Liver (tissue), 8 donors: ENCODE measurements at regions not wholly inside any gene's neighbourhood (a gene's known extent, or its start where the extent isn't known, plus 50 kb on each side); places are given as distances from the start of the nearest gene placed in this dataset.

Source experiments
- DNase-seq: peaks from one replicate; pipeline ENCODE4 v3.0.0-alpha.2; 2017; ENCODE audit warnings: low spot score
- H3K27ac ChIP-seq, 2 donors: one replicate each; pipeline ENCODE4 v1.7.0; 2013; ENCODE audit warnings: inconsistent platforms in 2 of 2, low read length in 2 of 2, control low read depth in 1 of 2, low read depth in 1 of 2, mild to moderate bottlenecking in 1 of 2
- H3K27me3 ChIP-seq, 4 donors: one replicate each; pipeline versions ENCODE4 v1.6.1 to v1.7.0; 2013; ENCODE audit warnings: low read length in 3 of 4, inconsistent platforms in 1 of 4, mild to moderate bottlenecking in 1 of 4, moderate library complexity in 1 of 4; ENCODE audit not compliant: control insufficient read depth in 4 of 4, insufficient read depth in 4 of 4
- H3K36me3 ChIP-seq, 4 donors: one replicate each; pipeline versions ENCODE4 v1.6.1 to v1.7.0; 2013; ENCODE audit warnings: low read length in 3 of 4, mild to moderate bottlenecking in 3 of 4, low read depth in 1 of 4, moderate library complexity in 1 of 4; ENCODE audit not compliant: control insufficient read depth in 4 of 4, insufficient read depth in 3 of 4
- H3K4me1 ChIP-seq, 4 donors: one replicate each; pipeline versions ENCODE4 v1.6.1 to v1.7.0; 2013; ENCODE audit warnings: low read length in 3 of 4, mild to moderate bottlenecking in 3 of 4, moderate library complexity in 1 of 4; ENCODE audit not compliant: control insufficient read depth in 4 of 4, insufficient read depth in 4 of 4
- H3K4me3 ChIP-seq, 3 donors: one replicate each; pipeline versions ENCODE4 v1.6.1 to v1.7.0; 2013; ENCODE audit warnings: low read length in 3 of 3, control low read depth in 1 of 3, low read depth in 1 of 3, mild to moderate bottlenecking in 1 of 3
- H3K9ac ChIP-seq, 2 donors: one replicate each; pipeline ENCODE4 v1.7.0; 2013; ENCODE audit warnings: low read length in 2 of 2, mild to moderate bottlenecking in 2 of 2, moderate library complexity in 2 of 2, control low read depth in 1 of 2, low read depth in 1 of 2
- H3K9me3 ChIP-seq, 4 donors: one replicate each; pipeline versions ENCODE4 v1.6.1 to v1.7.0; 2013; ENCODE audit warnings: low read length in 3 of 4; ENCODE audit not compliant: control insufficient read depth in 4 of 4
- EGR1 ChIP-seq, 2 donors: IDR thresholded peaks; 2 replicates each; pipeline ENCODE4 v1.6.1; 2016 to 2018; ENCODE audit warnings: antibody characterized with exemption in 2 of 2, low read depth in 2 of 2
- FOXA2 ChIP-seq: IDR thresholded peaks from 2 replicates; pipeline ENCODE4 v1.6.1; 2016; ENCODE audit warnings: antibody characterized with exemption
- GABPA ChIP-seq, 2 donors: IDR thresholded peaks in 1 of 2; conservative IDR thresholded peaks in 1 of 2; 2 replicates each; pipeline ENCODE4 v1.6.1; 2016; ENCODE audit warnings: antibody characterized with exemption in 2 of 2, mild to moderate bottlenecking in 1 of 2, moderate library complexity in 1 of 2
- HNF4A ChIP-seq, 2 donors: conservative IDR thresholded peaks; 2 replicates each; pipeline ENCODE4 v1.6.1; 2016; ENCODE audit warnings: antibody characterized with exemption in 2 of 2, mild to moderate bottlenecking in 2 of 2
- HNF4G ChIP-seq: IDR thresholded peaks from 2 replicates; pipeline ENCODE4 v1.6.1; 2016; ENCODE audit warnings: antibody characterized with exemption
- JUND ChIP-seq, 2 donors: IDR thresholded peaks; 2 replicates each; pipeline ENCODE4 v1.6.1; 2016; ENCODE audit warnings: antibody characterized with exemption in 2 of 2
- NR2F2 ChIP-seq: IDR thresholded peaks from 2 replicates; pipeline ENCODE4 v1.6.1; 2016; ENCODE audit warnings: antibody characterized with exemption
- RAD21 ChIP-seq, 2 donors: IDR thresholded peaks; 2 replicates each; pipeline ENCODE4 v1.6.1; 2016; ENCODE audit warnings: antibody characterized with exemption in 2 of 2, mild to moderate bottlenecking in 2 of 2
- RXRA ChIP-seq, 2 donors: IDR thresholded peaks; 2 replicates each; pipeline ENCODE4 v1.6.1; 2017 to 2018; ENCODE audit warnings: antibody characterized with exemption in 2 of 2, mild to moderate bottlenecking in 1 of 2
- SP1 ChIP-seq: IDR thresholded peaks from 2 replicates; pipeline ENCODE4 v1.6.1; 2018; ENCODE audit warnings: antibody characterized with exemption, mild to moderate bottlenecking
- TAF1 ChIP-seq: conservative IDR thresholded peaks from 2 replicates; pipeline ENCODE4 v1.6.1; 2016; ENCODE audit warnings: antibody characterized with exemption, mild to moderate bottlenecking
- YY1 ChIP-seq: IDR thresholded peaks from 2 replicates; pipeline ENCODE4 v1.6.1; 2016; ENCODE audit warnings: antibody characterized with exemption, mild to moderate bottlenecking
- WGBS: extraction: QIAGEN DNeasy Blood & Tissue Kit; methylation state at CpG from one replicate; pipeline ENCODE4 v1.1.7; 2013; 5-methylcytosine and 5-hydroxymethylcytosine counted together
- TF ChIP-seq, protein P1 (sequence below): IDR thresholded peaks from 2 replicates; pipeline ENCODE4 v1.6.1; 2016; ENCODE audit warnings: antibody characterized with exemption
- TF ChIP-seq, protein P2 (sequence below): IDR thresholded peaks from 2 replicates; pipeline ENCODE4 v1.6.1; 2016; ENCODE audit warnings: antibody characterized with exemption, mild to moderate bottlenecking
- TF ChIP-seq, protein P3 (sequence below): IDR thresholded peaks from 2 replicates; pipeline ENCODE4 v1.6.1; 2016; ENCODE audit warnings: antibody characterized with exemption
- TF ChIP-seq, protein P4 (sequence below): fragments of 150-350 bp; IDR thresholded peaks from 2 replicates; pipeline ENCODE4 v1.5.1; 2017; ENCODE audit warnings: improper control_type of control experiment, low read depth, low read length; ENCODE audit not compliant: missing input control
- TF ChIP-seq, protein P5 (sequence below): IDR thresholded peaks from 2 replicates; pipeline ENCODE4 v1.6.1; 2016; ENCODE audit warnings: antibody characterized with exemption
- donor health status: healthy.
- donor health status: healthy.
- donor health status: healthy.
- donor health status: healthy.
- donor health status: healthy.

DNA sequence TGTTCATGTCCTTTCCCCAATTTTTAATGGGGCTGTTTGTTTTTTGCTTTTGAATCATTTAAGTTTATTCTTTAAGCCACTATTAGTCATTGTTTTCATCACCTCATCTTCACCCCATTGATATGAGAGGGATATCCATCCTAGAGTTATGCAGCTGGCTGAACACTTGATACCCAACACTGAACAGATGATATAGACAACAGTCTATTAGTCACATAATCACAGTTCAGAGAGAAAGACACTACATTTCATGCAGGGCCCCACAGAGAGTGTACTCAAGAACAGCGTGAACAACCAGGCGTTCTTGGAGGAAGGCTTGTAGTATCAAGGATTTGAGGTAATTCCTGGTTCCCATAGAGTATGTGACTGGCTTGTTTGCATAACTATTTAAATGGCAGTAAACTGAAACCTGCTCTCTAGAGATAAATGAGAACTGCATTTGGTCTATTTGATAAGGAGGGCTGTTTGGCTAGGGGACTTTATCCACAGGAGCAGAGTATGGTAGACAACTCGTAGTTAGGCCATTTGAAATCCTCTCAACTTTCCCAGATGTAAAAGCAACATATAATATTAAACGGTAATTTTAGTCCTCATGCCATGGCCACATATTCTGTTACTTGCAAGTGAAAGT is 618.7 kb downstream of the SI start:
- H3K4me3 ChIP-seq: no peak overlapping the region
- 90% methylated on average over 4 of the region's 4 CpGs for WGBS
- H3K27me3 ChIP-seq: no peaks in the 10 kb centered on the region
- no peak overlapping the region for H3K9ac ChIP-seq
- no peaks in the 10 kb centered on the region for H3K4me1 ChIP-seq
- no peaks in the 10 kb centered on the region for H3K36me3 ChIP-seq
- DNase-seq: no peak
- TF ChIP-seq FOXA2 (no peak), JUND (IDR thresholded peaks at IDR 0.05) (no peak), RXRA (IDR thresholded peaks at IDR 0.05) (no peak), NR2F2 (no peak), HNF4A (conservative IDR thresholded peaks at IDR 0.05) (no peak), SP1 (no peak), TAF1 (no peak), HNF4G (no peak)
- TF ChIP-seq, protein P1, sequence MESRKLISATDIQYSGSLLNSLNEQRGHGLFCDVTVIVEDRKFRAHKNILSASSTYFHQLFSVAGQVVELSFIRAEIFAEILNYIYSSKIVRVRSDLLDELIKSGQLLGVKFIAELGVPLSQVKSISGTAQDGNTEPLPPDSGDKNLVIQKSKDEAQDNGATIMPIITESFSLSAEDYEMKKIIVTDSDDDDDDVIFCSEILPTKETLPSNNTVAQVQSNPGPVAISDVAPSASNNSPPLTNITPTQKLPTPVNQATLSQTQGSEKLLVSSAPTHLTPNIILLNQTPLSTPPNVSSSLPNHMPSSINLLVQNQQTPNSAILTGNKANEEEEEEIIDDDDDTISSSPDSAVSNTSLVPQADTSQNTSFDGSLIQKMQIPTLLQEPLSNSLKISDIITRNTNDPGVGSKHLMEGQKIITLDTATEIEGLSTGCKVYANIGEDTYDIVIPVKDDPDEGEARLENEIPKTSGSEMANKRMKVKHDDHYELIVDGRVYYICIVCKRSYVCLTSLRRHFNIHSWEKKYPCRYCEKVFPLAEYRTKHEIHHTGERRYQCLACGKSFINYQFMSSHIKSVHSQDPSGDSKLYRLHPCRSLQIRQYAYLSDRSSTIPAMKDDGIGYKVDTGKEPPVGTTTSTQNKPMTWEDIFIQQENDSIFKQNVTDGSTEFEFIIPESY: no peak
- TF ChIP-seq, protein P2, sequence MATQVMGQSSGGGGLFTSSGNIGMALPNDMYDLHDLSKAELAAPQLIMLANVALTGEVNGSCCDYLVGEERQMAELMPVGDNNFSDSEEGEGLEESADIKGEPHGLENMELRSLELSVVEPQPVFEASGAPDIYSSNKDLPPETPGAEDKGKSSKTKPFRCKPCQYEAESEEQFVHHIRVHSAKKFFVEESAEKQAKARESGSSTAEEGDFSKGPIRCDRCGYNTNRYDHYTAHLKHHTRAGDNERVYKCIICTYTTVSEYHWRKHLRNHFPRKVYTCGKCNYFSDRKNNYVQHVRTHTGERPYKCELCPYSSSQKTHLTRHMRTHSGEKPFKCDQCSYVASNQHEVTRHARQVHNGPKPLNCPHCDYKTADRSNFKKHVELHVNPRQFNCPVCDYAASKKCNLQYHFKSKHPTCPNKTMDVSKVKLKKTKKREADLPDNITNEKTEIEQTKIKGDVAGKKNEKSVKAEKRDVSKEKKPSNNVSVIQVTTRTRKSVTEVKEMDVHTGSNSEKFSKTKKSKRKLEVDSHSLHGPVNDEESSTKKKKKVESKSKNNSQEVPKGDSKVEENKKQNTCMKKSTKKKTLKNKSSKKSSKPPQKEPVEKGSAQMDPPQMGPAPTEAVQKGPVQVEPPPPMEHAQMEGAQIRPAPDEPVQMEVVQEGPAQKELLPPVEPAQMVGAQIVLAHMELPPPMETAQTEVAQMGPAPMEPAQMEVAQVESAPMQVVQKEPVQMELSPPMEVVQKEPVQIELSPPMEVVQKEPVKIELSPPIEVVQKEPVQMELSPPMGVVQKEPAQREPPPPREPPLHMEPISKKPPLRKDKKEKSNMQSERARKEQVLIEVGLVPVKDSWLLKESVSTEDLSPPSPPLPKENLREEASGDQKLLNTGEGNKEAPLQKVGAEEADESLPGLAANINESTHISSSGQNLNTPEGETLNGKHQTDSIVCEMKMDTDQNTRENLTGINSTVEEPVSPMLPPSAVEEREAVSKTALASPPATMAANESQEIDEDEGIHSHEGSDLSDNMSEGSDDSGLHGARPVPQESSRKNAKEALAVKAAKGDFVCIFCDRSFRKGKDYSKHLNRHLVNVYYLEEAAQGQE: no peak
- TF ChIP-seq, protein P3, sequence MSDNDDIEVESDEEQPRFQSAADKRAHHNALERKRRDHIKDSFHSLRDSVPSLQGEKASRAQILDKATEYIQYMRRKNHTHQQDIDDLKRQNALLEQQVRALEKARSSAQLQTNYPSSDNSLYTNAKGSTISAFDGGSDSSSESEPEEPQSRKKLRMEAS: no peak
- TF ChIP-seq, protein P4, sequence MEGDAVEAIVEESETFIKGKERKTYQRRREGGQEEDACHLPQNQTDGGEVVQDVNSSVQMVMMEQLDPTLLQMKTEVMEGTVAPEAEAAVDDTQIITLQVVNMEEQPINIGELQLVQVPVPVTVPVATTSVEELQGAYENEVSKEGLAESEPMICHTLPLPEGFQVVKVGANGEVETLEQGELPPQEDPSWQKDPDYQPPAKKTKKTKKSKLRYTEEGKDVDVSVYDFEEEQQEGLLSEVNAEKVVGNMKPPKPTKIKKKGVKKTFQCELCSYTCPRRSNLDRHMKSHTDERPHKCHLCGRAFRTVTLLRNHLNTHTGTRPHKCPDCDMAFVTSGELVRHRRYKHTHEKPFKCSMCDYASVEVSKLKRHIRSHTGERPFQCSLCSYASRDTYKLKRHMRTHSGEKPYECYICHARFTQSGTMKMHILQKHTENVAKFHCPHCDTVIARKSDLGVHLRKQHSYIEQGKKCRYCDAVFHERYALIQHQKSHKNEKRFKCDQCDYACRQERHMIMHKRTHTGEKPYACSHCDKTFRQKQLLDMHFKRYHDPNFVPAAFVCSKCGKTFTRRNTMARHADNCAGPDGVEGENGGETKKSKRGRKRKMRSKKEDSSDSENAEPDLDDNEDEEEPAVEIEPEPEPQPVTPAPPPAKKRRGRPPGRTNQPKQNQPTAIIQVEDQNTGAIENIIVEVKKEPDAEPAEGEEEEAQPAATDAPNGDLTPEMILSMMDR: no peak
- no peaks in the 10 kb centered on the region for H3K9me3 ChIP-seq
- no peak overlapping the region for H3K27ac ChIP-seq

DNA sequence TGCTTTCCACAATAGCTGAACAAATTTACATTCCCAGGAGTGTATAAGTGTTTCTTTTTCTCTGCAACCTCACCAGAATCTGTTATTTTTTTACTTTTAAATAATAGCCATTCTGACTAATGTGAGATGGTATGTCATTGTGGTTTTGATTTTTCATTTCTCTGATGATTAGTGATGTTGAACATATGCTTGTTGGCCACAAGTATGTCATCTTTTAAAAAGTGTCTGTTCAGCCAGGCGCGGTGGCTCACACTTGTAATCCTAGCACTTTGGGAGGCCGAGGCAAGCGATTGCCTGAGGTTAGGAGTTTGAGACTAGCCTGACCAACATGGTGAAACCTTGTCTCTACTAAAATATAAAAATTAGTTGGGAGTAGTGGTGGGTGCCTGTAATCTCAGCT is 619.3 kb downstream of the SI start:
- DNase-seq: no peak
- no peaks in the 10 kb centered on the region for H3K9me3 ChIP-seq
- no peak overlapping the region for H3K4me3 ChIP-seq
- H3K36me3 ChIP-seq: no peaks in the 10 kb centered on the region
- no peaks in the 10 kb centered on the region for H3K27me3 ChIP-seq
- WGBS: 94% methylated on average over 4 of the region's 4 CpGs
- H3K4me1 ChIP-seq: no peaks in the 10 kb centered on the region
- no peak overlapping the region for H3K27ac ChIP-seq
- H3K9ac ChIP-seq: no peak overlapping the region
- TF ChIP-seq GABPA (IDR thresholded peaks at IDR 0.05 in 1 of 2, conservative IDR thresholded peaks at IDR 0.05 in 1 of 2): no peak
- TF ChIP-seq, protein P3: no peak
- no peak for TF ChIP-seq NR2F2
- TF ChIP-seq RXRA (IDR thresholded peaks at IDR 0.05): no peak
- no peak for TF ChIP-seq YY1
- no peak for TF ChIP-seq JUND (IDR thresholded peaks at IDR 0.05)
- TF ChIP-seq FOXA2: no peak
- TF ChIP-seq, protein P4: no peak
- TF ChIP-seq TAF1: no peak
- TF ChIP-seq, protein P1: no peak
- TF ChIP-seq EGR1 (IDR thresholded peaks at IDR 0.05; ENCODE audit: low read depth in 2 of 2): no peak
- no peak for TF ChIP-seq SP1
- TF ChIP-seq, protein P5, sequence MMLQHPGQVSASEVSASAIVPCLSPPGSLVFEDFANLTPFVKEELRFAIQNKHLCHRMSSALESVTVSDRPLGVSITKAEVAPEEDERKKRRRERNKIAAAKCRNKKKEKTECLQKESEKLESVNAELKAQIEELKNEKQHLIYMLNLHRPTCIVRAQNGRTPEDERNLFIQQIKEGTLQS: no peak
- no peak for TF ChIP-seq RAD21 (IDR thresholded peaks at IDR 0.05)
